Stromal cell of bone marrow (primary cell): ENCODE measurements at regions not wholly inside any gene's neighbourhood (a gene's known extent, or its start where the extent isn't known, plus 50 kb on each side); places are given as distances from the start of the nearest gene placed in this dataset.
"Not testable (repeated sequence)": the region's sequence is repeated elsewhere in the genome, so short reads cannot be mapped to it uniquely, and the experiment has no call there.

Source experiments
- DNase-seq: peaks from one replicate; pipeline ENCODE4 v3.0.0-alpha.2; 2012; ENCODE audit warnings: low read depth

DNA sequence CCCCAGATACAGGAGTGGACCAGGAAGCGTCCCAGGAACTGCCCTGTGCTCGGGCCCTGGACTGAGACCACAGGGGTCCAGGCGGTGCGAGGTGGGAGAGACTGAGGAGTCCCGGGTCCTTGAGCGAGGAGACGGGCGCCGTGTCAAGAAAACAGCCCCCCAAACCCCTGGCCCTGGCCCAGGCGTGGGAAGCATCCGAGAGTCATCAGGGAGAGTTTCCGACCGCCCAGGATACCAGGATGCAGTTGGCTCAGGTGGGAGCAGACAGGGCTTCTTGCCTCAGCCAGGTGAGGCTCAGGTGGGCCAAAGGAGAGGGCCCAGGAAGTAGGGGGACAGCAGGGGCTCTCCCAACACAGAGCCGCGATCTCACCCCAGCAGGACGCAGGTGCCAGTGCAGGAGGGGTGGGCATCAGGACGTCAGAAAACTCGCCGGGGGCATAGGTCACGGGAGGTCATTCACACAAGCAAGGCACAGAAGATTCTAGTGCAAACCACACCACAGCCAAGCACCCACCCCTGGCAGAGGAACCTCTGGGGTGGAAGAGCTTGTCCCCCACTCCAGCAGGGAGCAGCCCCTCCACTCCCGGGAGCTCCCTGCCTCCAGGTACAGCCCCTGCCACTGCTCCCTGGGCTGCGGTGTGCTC lies 102.5 kb upstream of the EIF5 start:
- DNase-seq: no peak

DNA sequence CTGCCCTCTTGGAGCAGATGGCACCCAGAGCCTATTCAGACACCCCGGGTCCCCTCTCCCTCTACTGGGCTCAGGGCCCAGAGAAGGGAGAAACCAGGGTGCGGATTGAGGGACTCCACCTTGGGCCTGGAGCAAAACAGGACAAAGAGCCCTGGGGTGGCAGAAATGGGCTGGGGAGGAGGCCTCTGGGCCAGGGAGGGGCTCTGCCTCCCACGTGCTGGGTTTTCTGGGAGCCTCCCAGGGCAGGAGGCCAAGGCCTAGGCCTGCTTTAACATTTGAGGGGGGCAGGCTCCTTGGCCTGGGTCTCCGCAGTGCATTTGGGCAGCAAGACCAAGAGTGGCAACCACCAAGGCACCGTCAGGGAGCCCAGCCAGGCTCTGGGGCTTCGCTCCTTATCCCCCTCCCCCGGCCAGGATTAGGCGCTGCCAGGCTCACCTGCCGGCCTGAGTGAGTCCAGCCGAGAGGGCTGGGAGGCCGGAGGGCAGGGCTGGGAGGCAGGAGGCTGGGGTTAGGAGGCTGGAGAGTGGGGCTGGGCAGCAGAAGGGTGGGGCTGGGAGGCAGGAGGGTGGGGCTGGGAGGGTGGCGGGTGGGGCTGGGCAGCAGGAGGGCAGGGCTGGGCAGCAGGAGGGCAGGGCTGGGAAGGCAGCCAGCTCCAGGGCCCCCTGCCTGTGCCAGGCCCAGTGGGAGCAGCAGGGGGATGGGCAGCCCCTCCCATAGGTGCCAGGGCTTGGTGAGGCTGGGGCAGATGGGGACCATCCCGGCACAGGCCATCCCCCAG lies 101.8 kb upstream of the EIF5 start:
- no peak for DNase-seq

DNA sequence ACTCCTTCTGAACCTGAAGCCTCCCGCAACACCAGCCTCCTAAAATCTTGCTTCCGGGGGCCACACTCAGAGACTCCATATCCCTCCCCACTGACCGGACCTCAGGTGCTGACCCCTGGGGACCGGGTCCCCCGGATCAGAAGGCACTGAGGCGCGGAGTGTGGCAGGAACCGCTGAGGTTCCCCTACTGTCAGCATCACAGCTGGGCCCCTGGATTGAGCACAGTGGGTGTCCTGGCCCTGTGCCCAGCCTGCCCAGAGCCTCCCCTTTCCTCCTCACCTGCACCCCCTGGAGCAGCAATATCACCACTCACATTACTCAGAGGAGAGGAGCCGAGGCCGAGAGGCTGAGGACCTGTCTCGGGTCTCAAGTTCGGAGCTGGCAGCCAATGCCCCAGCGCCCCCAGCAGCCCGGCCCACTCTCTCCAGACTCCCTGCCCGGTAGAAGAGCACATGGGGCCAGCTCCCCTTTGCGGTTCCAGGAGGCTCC lies 101.2 kb upstream of the EIF5 start:
- no peak for DNase-seq

DNA sequence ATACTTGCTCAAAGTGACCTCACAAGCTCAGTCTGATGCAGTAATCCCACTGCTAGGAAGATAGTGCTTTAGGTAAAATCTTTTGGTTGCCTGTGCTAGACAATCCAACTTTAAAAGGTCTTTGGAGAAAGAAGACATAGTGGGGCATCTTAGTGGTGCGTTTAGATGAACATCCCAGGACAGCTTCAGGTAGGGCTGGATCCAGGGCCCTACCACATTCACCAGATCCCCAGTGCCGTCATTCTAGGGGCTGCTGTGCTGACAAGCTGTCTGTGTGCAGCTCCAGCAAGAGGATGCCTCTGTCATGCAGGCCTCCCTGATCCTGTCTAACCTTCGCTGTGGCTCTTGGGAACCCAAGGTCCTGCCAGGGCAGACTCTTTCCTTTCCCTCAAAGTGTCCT lies 100.7 kb upstream of the EIF5 start:
- DNase-seq: no peak

DNA sequence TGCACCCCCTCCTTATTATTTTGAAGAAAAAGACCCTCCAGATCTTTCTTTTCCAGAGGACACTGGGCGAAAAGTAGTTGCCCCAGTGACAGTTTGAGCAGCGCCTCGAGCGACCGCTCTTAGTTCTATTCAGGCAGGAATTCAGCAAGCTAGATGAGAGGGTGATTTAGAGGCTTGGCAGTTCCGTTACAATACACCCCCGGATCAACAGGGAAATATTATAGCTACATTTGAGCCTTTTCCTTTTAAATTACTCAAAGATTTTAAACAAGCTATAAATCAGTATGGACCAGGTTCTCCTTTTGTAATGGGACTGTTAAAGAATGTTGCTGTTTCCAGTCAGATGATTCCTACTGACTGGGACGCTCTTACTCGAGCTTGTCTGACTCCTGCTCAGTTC lies 99.2 kb upstream of the EIF5 start:
- not testable (repeated sequence) for DNase-seq

DNA sequence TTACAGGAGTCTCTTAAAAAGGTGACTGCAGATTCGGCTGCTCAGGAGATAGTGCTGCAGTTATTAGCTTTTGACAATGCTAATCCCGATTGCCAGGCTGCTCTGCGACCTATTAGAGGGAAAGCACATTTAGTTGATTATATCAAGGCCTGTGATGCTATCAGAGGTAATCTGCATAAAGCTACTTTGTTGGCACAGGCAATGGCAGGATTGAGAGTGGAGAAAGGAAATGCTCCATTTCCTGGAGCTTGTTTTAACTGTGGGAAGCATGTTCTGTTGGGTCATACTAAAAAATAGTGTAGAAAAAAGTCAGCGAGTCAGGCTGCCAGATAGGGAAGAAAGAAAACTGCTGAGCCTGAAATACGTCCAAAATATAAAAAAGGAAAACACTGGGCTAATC lies 98.5 kb upstream of the EIF5 start:
- DNase-seq: peak; percentile 7

DNA sequence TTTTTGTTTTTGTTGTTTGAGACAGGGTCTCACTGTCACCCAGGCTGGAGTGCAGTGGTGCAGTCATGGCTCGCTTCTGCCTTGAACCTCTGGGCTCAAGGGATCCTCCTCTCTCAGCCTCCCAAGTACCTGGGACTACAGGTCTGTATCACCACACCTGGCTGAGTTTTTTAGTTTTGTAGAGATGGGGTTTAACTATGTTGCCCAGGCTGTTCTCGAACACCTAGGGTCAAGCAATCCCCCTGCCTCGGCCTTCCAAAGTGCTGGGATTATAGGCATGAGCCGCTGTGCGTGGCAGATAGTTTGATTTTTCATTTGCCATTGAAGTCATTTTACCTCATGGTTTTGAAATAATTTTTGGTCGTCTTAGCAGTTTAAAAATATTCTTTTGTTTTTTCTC lies 94.3 kb upstream of the EIF5 start:
- DNase-seq: no peak

DNA sequence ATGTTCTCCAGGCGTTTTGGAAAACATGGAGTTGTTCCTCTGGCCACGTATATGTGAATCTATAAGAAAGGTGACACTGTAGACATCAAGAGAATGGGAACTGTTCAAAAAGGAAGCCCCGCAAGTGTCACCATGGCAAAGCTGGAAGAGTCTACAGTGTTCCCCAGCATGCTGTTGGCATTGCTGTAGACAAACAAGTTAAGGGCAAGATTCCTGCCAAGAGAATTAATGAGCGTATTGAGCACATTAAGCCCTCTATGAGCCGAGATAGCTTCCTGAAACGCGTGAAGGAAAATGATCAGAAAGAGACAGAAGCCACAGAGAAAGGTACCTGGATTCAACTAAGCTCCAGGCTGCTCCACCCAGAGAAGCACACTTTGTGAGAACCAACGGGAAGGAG lies 92.5 kb upstream of the EIF5 start:
- no peak for DNase-seq

DNA sequence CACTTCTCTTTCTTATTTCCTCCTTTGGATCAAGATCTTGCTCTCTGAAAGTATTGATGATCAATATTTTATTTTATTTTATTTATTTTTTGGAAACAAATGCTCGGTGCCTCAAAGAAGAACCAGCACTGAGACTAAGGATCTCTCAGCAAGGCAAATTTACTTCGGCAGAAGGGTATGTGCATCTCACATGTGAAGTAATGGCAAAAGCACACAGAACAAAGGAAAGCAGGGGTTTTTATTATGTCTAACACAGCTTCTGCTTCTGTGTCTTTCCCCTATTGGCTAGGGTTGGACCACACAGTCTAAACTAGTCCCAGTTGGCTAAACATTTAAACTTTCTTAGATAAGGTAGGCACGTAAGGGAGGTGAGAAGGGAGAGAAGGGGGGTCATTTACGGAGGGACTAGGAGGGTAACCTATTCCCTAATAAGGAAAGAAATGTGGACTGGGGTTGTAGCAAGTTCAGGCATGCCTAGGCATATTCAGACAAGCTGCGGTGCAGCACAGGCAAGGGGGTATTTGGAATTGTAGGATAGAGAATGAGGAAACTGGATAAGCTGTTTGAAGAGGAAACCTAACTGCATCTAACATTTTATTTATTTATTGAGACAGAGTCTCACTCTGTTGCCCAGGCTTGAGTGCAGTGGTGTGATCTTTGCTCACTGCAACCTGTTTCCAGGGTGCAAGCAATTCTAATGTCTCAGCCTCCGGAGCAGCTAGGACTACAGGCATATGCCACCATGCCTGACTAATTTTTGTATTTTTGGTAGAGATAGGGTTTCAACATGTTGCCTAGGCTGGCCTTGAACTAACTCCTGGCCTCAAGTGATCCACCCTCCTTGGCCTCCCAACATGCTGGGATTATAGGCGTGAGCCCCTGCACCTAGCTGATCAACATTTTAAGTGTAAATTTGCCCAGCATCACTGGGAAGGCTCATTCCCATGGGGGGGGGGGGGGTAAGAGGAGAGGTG lies 90.0 kb upstream of the EIF5 start:
- DNase-seq: no peak

DNA sequence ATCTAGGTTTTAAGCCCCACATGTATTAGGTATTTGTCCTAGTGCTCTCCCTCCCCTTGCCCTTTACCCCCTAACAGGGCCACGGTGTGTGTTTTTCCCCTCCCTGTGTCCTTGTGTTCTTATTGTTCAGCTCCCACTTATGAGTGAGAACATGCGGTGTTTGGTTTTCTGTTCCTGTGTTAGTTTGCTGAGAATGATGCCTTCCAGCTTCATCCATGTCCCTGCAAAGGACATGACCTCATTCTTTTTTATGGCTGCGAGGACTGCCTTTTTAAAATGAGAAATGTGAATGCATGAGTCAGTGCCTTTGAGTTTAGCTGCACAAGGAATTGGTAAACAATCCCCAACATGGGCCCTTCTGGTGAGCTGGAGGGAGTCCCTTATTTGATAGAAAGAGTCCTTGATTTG lies 88.4 kb upstream of the EIF5 start:
- DNase-seq: peak; percentile 47

DNA sequence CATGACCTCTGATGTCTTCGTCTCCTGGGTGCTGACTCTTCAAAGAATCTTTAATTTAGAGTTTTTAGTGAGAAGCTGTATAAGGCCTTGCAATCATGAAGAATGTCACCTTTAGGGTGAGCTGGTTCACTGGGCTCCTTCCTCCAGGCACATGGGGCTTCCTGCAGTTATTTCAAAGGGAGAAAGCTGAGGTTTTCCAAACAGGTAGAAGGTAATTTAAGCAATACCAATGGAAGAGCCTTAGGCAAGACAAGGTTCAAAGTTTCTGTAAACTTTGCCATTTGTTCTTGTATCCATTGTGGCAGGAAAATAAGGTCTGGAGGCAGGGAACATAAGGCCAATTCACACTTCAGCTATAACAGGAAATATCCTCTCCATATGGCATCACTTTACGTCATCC lies 88.0 kb upstream of the EIF5 start:
- DNase-seq: no peak

DNA sequence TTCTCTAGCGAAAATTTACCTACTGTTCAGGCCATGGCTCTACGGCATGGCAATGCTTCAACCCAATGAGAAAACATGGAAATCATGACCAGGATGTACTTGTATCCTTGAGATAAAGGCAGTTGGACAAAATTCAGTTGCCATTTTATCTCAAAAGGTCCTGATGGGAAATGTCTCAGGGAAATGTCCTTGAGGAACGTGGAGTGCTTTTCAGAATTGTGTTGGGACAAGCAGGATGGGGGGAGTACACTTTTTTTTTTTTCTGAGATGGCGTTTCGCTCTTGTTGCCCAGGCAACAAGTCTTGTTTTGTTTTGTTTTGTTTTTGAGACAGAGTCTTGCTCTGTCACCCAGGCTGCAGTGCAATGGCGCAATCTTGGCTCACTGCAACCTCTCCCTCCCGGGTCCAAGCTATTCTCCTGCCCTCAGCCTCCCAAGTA lies 86.8 kb upstream of the EIF5 start:
- DNase-seq: no peak

DNA sequence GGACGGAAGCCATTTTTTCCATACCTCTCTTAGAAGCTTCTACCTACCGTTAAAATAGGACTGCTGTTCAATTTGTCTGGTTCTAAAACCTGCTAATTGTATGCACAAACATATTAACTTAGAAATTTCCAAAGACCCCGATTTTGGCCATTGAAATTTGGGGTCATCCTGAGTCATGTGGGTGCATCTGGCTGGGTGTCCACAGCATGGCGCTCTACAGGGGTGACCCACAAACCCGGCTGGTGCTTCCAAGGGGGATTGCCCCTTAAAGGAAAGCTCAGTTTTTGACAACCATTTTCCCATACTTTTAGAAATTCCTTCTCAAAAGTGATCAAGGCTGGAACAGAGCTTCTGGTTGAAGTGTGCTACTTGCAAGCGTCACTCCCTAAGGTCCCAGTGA lies 83.9 kb upstream of the EIF5 start:
- DNase-seq: no peak

DNA sequence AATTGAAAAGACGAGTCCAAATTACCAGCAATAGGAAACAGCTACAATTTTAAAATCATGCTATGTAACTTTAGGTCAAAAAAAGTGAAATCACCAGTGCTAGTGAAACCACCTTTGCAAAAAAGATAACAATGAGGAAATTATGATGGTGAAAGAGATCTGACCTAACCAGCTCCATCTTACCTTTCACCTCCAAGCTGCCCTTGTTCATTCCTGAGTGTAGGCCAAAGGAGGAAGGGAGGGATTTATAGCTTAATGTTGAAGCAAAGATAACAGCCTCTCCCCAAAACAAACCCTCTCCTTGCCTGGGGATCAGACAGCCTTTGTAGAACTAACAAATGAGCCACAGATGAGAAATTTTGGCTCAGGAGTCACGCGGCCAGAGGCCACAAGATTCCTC lies 83.2 kb upstream of the EIF5 start:
- DNase-seq: no peak

DNA sequence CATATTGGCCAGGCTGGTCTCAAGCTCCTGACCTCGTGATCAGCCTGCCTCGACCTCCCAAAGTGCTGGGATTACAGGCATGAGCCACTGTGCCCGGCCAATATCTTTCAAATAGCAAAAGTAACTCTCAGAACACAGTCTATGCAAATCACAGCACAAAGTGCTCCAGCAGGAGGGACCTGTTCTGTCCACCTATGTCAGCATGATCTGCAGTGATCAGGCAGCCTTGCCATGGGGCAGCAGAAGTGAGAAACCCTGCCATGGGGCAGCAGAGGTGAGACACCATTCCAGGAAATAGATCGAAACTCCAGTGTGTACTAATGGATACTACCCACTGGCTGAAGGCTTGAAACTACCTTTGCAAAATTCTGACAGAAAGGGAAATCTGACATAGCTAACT lies 78.5 kb upstream of the EIF5 start:
- no peak for DNase-seq

DNA sequence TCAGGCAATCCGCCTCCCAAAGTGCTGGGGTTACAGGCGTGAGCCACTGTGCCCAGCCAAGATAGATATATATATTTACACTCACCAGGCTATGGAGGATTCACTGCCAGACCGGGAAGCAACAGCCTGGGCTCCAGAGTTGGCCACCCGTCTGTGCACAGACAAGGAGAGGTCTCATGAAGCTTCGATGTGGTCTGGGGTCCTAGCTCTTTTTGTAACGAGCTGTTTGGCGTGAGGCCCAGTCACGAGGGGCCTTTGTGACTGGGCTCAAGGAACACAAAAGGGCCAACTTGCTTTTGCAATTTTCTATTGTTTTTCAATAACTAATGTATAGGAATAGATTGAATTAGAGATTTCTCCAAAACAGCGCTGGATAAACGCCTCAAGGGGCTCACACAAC lies 77.6 kb upstream of the EIF5 start:
- no peak for DNase-seq

DNA sequence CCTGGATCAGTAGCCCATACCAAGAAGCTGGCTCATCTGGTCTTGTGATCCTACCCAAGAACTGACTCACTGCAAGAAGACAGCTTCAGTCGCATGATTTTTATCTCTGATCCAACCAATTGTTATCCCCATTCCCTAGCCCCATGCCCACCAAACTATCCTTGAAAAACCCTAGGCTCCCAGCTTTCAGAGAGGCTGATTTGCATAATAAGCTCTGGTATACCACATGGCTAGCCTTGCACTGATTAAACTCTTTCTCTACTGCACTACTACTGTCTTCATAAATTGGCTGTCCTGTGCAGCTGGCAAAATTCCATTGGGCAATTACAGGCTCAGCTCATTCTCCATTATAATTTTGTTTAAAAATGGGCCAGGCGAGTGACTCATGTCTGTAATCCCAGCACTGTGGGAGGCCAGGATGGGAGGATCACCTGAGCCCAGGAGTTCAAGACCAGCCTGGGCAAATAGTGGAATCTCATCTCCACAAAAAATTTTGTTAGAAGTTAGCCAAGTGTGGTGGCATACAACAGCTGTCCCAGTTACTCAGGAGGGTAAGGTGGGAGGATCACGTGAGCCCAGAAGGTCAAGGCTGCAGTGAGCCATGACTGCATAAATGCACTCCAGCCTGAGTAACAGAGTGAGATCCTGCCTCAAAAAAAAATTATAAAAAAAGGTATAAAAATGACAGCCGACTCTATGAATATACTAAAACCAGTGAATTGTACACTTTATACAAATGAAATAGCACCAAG lies 76.7 kb upstream of the EIF5 start:
- DNase-seq: no peak

DNA sequence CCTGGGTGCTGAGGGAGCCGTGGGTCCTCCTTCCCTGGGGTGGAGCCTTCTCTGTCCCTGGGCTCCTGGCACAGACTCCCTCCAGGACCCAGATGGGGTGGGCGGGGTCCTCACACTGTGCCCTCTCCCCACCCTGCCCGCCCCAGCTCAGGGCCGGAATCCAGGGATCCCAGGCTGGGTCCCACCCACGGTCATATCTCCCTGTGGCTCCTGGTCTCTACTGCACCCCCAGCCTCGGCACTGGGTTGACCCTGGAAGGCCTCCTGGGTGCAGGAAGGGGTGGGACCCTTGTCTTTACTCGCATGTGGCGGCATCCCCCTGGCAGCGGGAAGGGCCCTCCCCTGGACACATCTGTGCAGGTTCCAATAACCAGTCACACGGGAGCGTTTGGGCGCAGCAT lies 75.8 kb upstream of the EIF5 start:
- DNase-seq: no peak

DNA sequence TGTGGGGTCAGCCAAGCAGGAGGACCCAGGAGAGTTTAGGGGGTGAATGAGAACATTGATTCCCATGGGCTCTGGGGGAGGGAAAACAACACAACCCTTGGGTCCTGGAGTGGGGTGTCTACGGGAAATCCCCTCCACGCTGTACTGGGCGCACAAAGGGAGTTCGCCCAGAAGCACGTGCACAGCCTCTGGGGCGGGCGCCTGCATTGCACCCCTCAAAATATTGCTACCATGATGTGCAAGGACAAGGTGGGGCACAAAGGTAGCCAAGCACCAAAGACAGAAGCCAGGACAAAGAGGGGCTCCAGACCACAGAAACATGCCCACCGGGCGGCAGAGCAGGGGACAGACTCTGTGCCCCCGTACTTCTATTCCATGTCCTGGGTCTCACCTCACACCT lies 74.9 kb upstream of the EIF5 start:
- no peak for DNase-seq

DNA sequence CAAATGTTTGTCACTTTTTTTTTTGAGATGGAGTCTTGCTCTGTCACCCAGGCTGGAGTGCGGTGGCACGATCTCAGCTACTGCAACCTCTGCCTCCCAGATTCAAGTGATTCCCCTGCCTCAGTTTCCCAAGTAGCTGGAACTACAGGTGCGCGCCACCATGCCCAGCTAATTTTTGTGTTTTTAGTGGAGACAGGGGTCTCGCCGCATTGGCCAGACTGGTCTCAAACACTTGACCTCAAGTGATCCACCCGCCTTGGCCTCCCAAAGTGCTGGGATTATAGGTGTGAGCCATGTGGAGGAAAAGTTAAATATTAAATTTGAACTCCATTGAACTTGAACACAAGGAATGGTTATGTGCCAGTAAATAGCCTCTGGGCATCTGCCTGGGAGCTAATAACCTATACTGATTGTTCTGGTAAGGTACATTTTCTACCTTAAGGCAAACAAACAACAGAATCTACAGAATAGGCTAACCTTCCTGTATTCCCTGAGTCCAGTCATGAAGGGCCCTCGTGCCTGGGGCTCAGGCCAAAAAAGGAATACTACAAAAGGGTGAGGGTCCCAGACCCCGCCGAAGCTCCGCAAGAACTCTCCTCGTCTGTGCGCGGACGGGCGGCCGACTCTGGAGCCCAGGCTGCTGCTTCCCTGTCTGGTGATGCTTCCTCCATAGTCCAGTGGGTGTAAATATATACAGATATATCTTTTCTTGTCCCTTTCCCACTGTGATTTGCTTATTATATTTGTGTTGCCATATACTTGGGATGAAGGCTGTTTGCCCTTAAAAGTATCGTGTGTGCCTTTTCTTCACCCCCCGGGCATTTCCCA lies 74.0 kb upstream of the EIF5 start:
- DNase-seq: no peak

DNA sequence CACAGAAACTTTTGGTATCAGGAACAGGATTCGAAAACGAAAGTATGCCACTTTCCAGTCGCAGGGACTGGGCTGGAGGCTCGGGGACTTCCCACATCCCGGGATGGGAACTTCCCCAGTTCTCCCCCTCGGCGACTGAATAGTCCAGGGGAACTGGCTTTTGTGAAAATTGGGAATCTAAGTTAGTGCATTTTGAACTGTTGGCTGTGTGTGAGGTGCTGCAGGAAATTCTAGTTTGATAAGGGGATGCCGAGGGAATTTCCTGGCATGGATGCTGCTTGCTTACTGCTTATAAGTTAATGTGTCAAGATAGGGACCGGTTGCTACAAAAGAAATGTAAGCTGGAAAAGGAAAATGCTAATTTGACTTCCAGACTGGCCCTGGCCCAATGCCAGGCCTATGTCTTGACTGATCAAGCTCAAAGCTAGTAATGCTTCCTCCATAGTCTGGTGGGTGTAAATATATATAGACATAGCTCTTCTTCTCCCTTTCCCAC lies 73.4 kb upstream of the EIF5 start:
- DNase-seq: peak; percentile 18
